ENCODE measurements at regions not wholly inside any gene's neighbourhood (a gene's known extent, or its start where the extent isn't known, plus 50 kb on each side); places are given as distances from the start of the nearest gene placed in this dataset.

GRCh38 chr20:55515832-55516231 is 489.5 kb downstream of the CBLN4 start:
- TF ChIP-seq EZH2 (IDR thresholded peaks at IDR 0.05; ENCODE audit: low read length, missing control alignments) (no peak), CTCF (conservative IDR thresholded peaks at IDR 0.05 in 1 of 2, IDR thresholded peaks at IDR 0.05 in 1 of 2; ENCODE audit: low read depth in 1 of 2, low read length in 2 of 2) (no peak)
- no peak for DNase-seq (ENCODE audit: low read depth in 2 of 2)
- Histone ChIP-seq H3K9me3 (ENCODE audit: control insufficient read depth, insufficient read depth, low read depth, low read length) (no peaks in the 10 kb centered on the region), H3K27ac (ENCODE audit: insufficient read depth, low read length) (no peak overlapping the region), H3K4me3 (replicated peaks in 1 of 4; ENCODE audit: control extremely low read depth in 1 of 4, insufficient read depth in 1 of 4, low read depth in 3 of 4, low read length in 4 of 4) (no peak overlapping the region), H2AFZ (ENCODE audit: low read length) (no peak overlapping the region), H4K20me1 (ENCODE audit: control insufficient read depth, extremely low read depth, insufficient read depth, low read length) (no peaks in the 10 kb centered on the region), H3K9ac (ENCODE audit: insufficient read depth, low read length) (no peak overlapping the region), H3K4me2 (ENCODE audit: extremely low read depth, insufficient read depth, low read length) (no peak overlapping the region), H3K36me3 (ENCODE audit: control insufficient read depth, insufficient read depth, low read length) (no peaks in the 10 kb centered on the region), H3K79me2 (ENCODE audit: control insufficient read depth, insufficient read depth, low read length) (no peaks in the 10 kb centered on the region), H3K4me1 (ENCODE audit: control insufficient read depth, extremely low read depth, insufficient read depth, low read length) (no peaks in the 10 kb centered on the region), H3K27me3 (ENCODE audit: control insufficient read depth, insufficient read depth, low read length) (no peaks in the 10 kb centered on the region)

- no peak overlapping the region for H3K9ac ChIP-seq (ENCODE audit: insufficient read depth, low read length)
- no peaks in the 10 kb centered on the region for H3K79me2 ChIP-seq (ENCODE audit: control insufficient read depth, insufficient read depth, low read length)
- no peaks in the 10 kb centered on the region for H3K27me3 ChIP-seq (ENCODE audit: control insufficient read depth, insufficient read depth, low read length)
- H3K4me1 ChIP-seq (ENCODE audit: control insufficient read depth, extremely low read depth, insufficient read depth, low read length): no peaks in the 10 kb centered on the region
- no peaks in the 10 kb centered on the region for H4K20me1 ChIP-seq (ENCODE audit: control insufficient read depth, extremely low read depth, insufficient read depth, low read length)
- H3K27ac ChIP-seq (ENCODE audit: insufficient read depth, low read length): no peak overlapping the region
- no peaks in the 10 kb centered on the region for H3K36me3 ChIP-seq (ENCODE audit: control insufficient read depth, insufficient read depth, low read length)
- H3K4me2 ChIP-seq (ENCODE audit: extremely low read depth, insufficient read depth, low read length): no peak overlapping the region
- no peak for DNase-seq (ENCODE audit: low read depth in 2 of 2)
- TF ChIP-seq EZH2 (IDR thresholded peaks at IDR 0.05; ENCODE audit: low read length, missing control alignments) (no peak), CTCF (conservative IDR thresholded peaks at IDR 0.05 in 1 of 2, IDR thresholded peaks at IDR 0.05 in 1 of 2; ENCODE audit: low read depth in 1 of 2, low read length in 2 of 2) (no peak)
- H3K4me3 ChIP-seq (replicated peaks in 1 of 4; ENCODE audit: control extremely low read depth in 1 of 4, insufficient read depth in 1 of 4, low read depth in 3 of 4, low read length in 4 of 4): no peak overlapping the region
- H2AFZ ChIP-seq (ENCODE audit: low read length): no peak overlapping the region
- H3K9me3 ChIP-seq (ENCODE audit: control insufficient read depth, insufficient read depth, low read depth, low read length): no peaks in the 10 kb centered on the region
These were observed 490.8 kb downstream of the CBLN4 start for GRCh38 chr20:55514531-55514930.

- H3K79me2 ChIP-seq (ENCODE audit: control insufficient read depth, insufficient read depth, low read length): no peaks in the 10 kb centered on the region
- H2AFZ ChIP-seq (ENCODE audit: low read length): no peak overlapping the region
- no peaks in the 10 kb centered on the region for H3K36me3 ChIP-seq (ENCODE audit: control insufficient read depth, insufficient read depth, low read length)
- no peak overlapping the region for H3K4me3 ChIP-seq (replicated peaks in 1 of 4; ENCODE audit: control extremely low read depth in 1 of 4, insufficient read depth in 1 of 4, low read depth in 3 of 4, low read length in 4 of 4)
- no peaks in the 10 kb centered on the region for H3K9me3 ChIP-seq (ENCODE audit: control insufficient read depth, insufficient read depth, low read depth, low read length)
- H3K4me1 ChIP-seq (ENCODE audit: control insufficient read depth, extremely low read depth, insufficient read depth, low read length): no peaks in the 10 kb centered on the region
- no peaks in the 10 kb centered on the region for H4K20me1 ChIP-seq (ENCODE audit: control insufficient read depth, extremely low read depth, insufficient read depth, low read length)
- TF ChIP-seq CTCF (conservative IDR thresholded peaks at IDR 0.05 in 1 of 2, IDR thresholded peaks at IDR 0.05 in 1 of 2; ENCODE audit: low read depth in 1 of 2, low read length in 2 of 2): no peak
- no peak for TF ChIP-seq EZH2 (IDR thresholded peaks at IDR 0.05; ENCODE audit: low read length, missing control alignments)
- no peaks in the 10 kb centered on the region for H3K27me3 ChIP-seq (ENCODE audit: control insufficient read depth, insufficient read depth, low read length)
- no peak for DNase-seq (ENCODE audit: low read depth in 2 of 2)
- H3K4me2 ChIP-seq (ENCODE audit: extremely low read depth, insufficient read depth, low read length): no peak overlapping the region
- no peak overlapping the region for H3K27ac ChIP-seq (ENCODE audit: insufficient read depth, low read length)
- H3K9ac ChIP-seq (ENCODE audit: insufficient read depth, low read length): no peak overlapping the region
These were observed 491.4 kb downstream of the CBLN4 start for GRCh38 chr20:55513954-55514353.

Data from fibroblast of lung (primary cell).